ENCODE measurements at regions not wholly inside any gene's neighbourhood (a gene's known extent, or its start where the extent isn't known, plus 50 kb on each side); places are given as distances from the start of the nearest gene placed in this dataset.

DNA sequence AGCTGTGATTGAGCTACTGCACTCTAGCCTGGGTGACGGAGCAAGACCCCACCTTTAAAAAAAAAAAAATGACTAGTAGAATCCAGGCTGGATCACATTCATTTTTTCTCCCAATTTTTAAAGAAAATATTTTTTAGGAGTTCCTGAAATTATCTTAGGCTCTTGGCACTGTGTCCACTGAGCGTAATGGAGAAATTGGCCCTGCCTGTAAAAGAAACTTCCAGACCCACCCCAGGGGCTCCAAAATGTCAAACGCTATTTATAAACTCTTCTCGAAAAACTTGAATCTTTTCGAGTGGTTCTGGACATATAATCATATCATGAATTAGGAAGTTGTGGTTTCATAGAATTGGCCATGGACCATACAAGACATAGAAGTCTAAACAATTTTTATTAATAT is 300.2 kb upstream of the RGMA start:
- Histone ChIP-seq H3K56ac (replicated peaks; ENCODE audit: insufficient read length, low read depth, low read length) (no peak overlapping the region), H3K23ac (ENCODE audit: insufficient read length) (no peak overlapping the region), H3K27ac (ENCODE audit: low read depth, low read length) (no peak overlapping the region), H3K4ac (replicated peaks; ENCODE audit: insufficient read length, low read depth, low read length) (no peak overlapping the region), H3K27me3 (replicated peaks in 1 of 4; ENCODE audit: control insufficient read depth in 3 of 4, extremely low read depth in 1 of 4, insufficient read depth in 3 of 4, low read length in 3 of 4) (no peaks in the 10 kb centered on the region), H4K5ac (ENCODE audit: insufficient read length, low read depth, low read length) (no peak overlapping the region), H2BK15ac (ENCODE audit: low read length) (no peak overlapping the region), H3K4me3 (ENCODE audit: extremely low read depth in 1 of 4, insufficient read depth in 2 of 4, low read depth in 3 of 4, low read length in 4 of 4) (no peak overlapping the region), H3K4me2 (ENCODE audit: insufficient read depth in 1 of 2, low read depth in 2 of 2, low read length in 2 of 2) (no peak overlapping the region), H2AK5ac (ENCODE audit: low read depth, low read length) (no peak overlapping the region), H4K8ac (ENCODE audit: extremely low read depth, insufficient read depth, low read length) (no peak overlapping the region; the same call in 1 of the 2 replicates), H3K4me1 (replicated peaks in 1 of 4; ENCODE audit: control insufficient read depth in 3 of 4, insufficient read depth in 4 of 4, low read length in 3 of 4) (no peaks in the 10 kb centered on the region), H2BK120ac (replicated peaks; ENCODE audit: low read depth, low read length) (no peak overlapping the region), H3K9me3 (ENCODE audit: insufficient read depth in 2 of 2, low read depth in 1 of 2, low read length in 1 of 2) (no peaks in the 10 kb centered on the region), H2BK20ac (ENCODE audit: low read length) (no peak overlapping the region), H2BK5ac (ENCODE audit: low read depth, low read length) (no peak overlapping the region), H4K20me1 (replicated peaks in 1 of 2; ENCODE audit: control insufficient read depth in 1 of 2, insufficient read depth in 2 of 2, low read length in 2 of 2) (no peaks in the 10 kb centered on the region), H3K79me2 (ENCODE audit: control insufficient read depth in 1 of 2, insufficient read depth in 2 of 2, low read length in 2 of 2) (no peaks in the 10 kb centered on the region), H2AFZ (ENCODE audit: low read length) (no peak overlapping the region), H2BK12ac (ENCODE audit: low read depth, low read length) (no peak overlapping the region), H3K9ac (replicated peaks in 1 of 4; ENCODE audit: extremely low read depth in 1 of 4, low read depth in 3 of 4, low read length in 3 of 4) (no peak overlapping the region), H3K23me2 (ENCODE audit: low read depth, low read length) (no peaks in the 10 kb centered on the region), H3K18ac (ENCODE audit: extremely low read depth, low read length) (no peak overlapping the region), H3K79me1 (ENCODE audit: low read depth, low read length) (no peaks in the 10 kb centered on the region), H3K14ac (ENCODE audit: insufficient read length) (no peak overlapping the region), H3K36me3 (ENCODE audit: control insufficient read depth in 2 of 4, insufficient read depth in 4 of 4, low read length in 3 of 4) (no peaks in the 10 kb centered on the region), H4K91ac (replicated peaks; ENCODE audit: insufficient read length, low read length) (no peak overlapping the region)
- ChIA-PET CTCF (ENCODE audit: partially characterized antibody) (interaction anchor here (0.6 kb wide), 1 partner anchor 123 kb away, joined by 4 read pairs; no protein-coding TSS in a partner anchor), POLR2A (ENCODE audit: partially characterized antibody) (interaction anchor here (0.6 kb wide), 1 partner anchor 69 kb away, joined by 3 read pairs; no protein-coding TSS in a partner anchor)
- DNase-seq (ENCODE audit: low read depth in 1 of 2, low spot score in 2 of 2) (no peak), FAIRE-seq (no peak)
- WGBS, 2 experiments (ENCODE audit: extremely low coverage in 1 of 2, insufficient coverage in 1 of 2, insufficient read length in 1 of 2, insufficient replicate concordance in 2 of 2, low coverage in 1 of 2, low lambda C conversion rate in 2 of 2, missing lambda C conversion rate in 1 of 2): 94% methylated on average over 5 of the region's 5 CpGs; no CpG with 5 or more reads in 1 of the 2 experiments
- TF ChIP-seq CEBPB (IDR thresholded peaks at IDR 0.05; ENCODE audit: low read depth, low read length) (no peak), POLR2A (IDR thresholded peaks at IDR 0.05; ENCODE audit: control extremely low read depth in 1 of 2, low read depth in 2 of 2, low read length in 2 of 2) (no peak), SAP30 (IDR thresholded peaks at IDR 0.05; ENCODE audit: insufficient read depth, insufficient replicate concordance, low read length) (no peak), ASH2L (IDR thresholded peaks at IDR 0.05; ENCODE audit: low read length) (no peak), RAD21 (IDR thresholded peaks at IDR 0.05 in 1 of 2, conservative IDR thresholded peaks at IDR 0.05 in 1 of 2; ENCODE audit: low read depth in 2 of 2, low read length in 2 of 2) (no peak), BCL11A (IDR thresholded peaks at IDR 0.05; ENCODE audit: low read depth in 2 of 2, low read length in 2 of 2) (no peak), SRF (IDR thresholded peaks at IDR 0.05; ENCODE audit: low read depth, low read length) (no peak), EGR1 (IDR thresholded peaks at IDR 0.05; ENCODE audit: borderline replicate concordance, low read depth, low read length) (no peak), TEAD4 (IDR thresholded peaks at IDR 0.05; ENCODE audit: low read depth, low read length) (no peak), RBBP5 (IDR thresholded peaks at IDR 0.05; ENCODE audit: borderline replicate concordance, low read depth, low read length) (no peak), KDM5A (IDR thresholded peaks at IDR 0.05; ENCODE audit: low read length) (no peak), SUZ12 (IDR thresholded peaks at IDR 0.05; ENCODE audit: low read length) (no peak), HDAC6 (IDR thresholded peaks at IDR 0.05; ENCODE audit: low read depth, low read length) (no peak)

All from H1 (cell line).